HL-60 (cell line): ENCODE measurements at regions not wholly inside any gene's neighbourhood (a gene's known extent, or its start where the extent isn't known, plus 50 kb on each side); places are given as distances from the start of the nearest gene placed in this dataset.

Experiments
- DNase-seq, 2 experiments: peaks; one replicate each; pipeline ENCODE4 v3.0.0-alpha.2; 2010 to 2020; ENCODE audit warnings: low read depth in 1 of 2, low spot score in 1 of 2
- H3K27ac ChIP-seq: fragments of 250-450 bp; sonication (Bioruptor Pico); replicated peaks from 2 replicates; pipeline ENCODE4 v1.5.1; 2020; ENCODE audit warnings: mild to moderate bottlenecking, moderate library complexity
- H3K27me3 ChIP-seq: fragments of 250-450 bp; sonication (Bioruptor Pico); 2 replicates; pipeline ENCODE4 v1.5.1; 2021; ENCODE audit warnings: mild to moderate bottlenecking, moderate library complexity; ENCODE audit not compliant: insufficient read depth, poor library complexity, severe bottlenecking
- H3K4me3 ChIP-seq: replicated peaks from 2 replicates; pipeline ENCODE4 v1.5.1; 2011; ENCODE audit warnings: mild to moderate bottlenecking, control low read depth, low read length; ENCODE audit not compliant: insufficient read depth
- CTCF ChIP-seq: IDR thresholded peaks from one replicate; pipeline ENCODE4 v1.5.1; 2011; ENCODE audit warnings: low read length, control low read depth, inconsistent platforms; ENCODE audit not compliant: insufficient read depth
- GABPA ChIP-seq: IDR thresholded peaks from 2 replicates; pipeline ENCODE4 v1.6.1; 2012; ENCODE audit warnings: low read depth
- POLR2AphosphoS5 ChIP-seq: IDR thresholded peaks from 2 replicates; pipeline ENCODE4 v1.6.1; 2012; ENCODE audit warnings: low read depth
- REST ChIP-seq: IDR thresholded peaks from 2 replicates; pipeline ENCODE4 v1.6.1; 2012; ENCODE audit warnings: low read depth; ENCODE audit not compliant: insufficient replicate concordance
- SPI1 ChIP-seq: IDR thresholded peaks from 2 replicates; pipeline ENCODE4 v1.6.1; 2012; ENCODE audit warnings: low read depth, mild to moderate bottlenecking, borderline replicate concordance

- no peak overlapping the region for H3K4me3 ChIP-seq
- no peak overlapping the region for H3K27ac ChIP-seq
- no peaks in the 10 kb centered on the region for H3K27me3 ChIP-seq
- no peak for DNase-seq
- TF ChIP-seq POLR2AphosphoS5 (no peak), SPI1 (no peak), CTCF (no peak), GABPA (no peak), REST (no peak)
These were observed 2010.0 kb upstream of the PIK3C3 start for GRCh38 chr18:39945076-39945475.

GRCh38 chr18:39942702-39943101, 2012.3 kb upstream of the PIK3C3 start:
- Histone ChIP-seq H3K27me3 (no peaks in the 10 kb centered on the region), H3K27ac (no peak overlapping the region), H3K4me3 (no peak overlapping the region)
- TF ChIP-seq REST (no peak), POLR2AphosphoS5 (no peak), GABPA (no peak), CTCF (no peak), SPI1 (no peak)
- no peak for DNase-seq

- H3K4me3 ChIP-seq, result no peak overlapping the region
- no peaks in the 10 kb centered on the region for H3K27me3 ChIP-seq
- no peak overlapping the region for H3K27ac ChIP-seq
- no peak for DNase-seq
- TF ChIP-seq GABPA (no peak), CTCF (no peak), POLR2AphosphoS5 (no peak), SPI1 (no peak), REST (no peak)
These were observed 2016.1 kb upstream of the PIK3C3 start for GRCh38 chr18:39938676-39939608.
